ENCODE measurements at regions not wholly inside any gene's neighbourhood (a gene's known extent, or its start where the extent isn't known, plus 50 kb on each side); places are given as distances from the start of the nearest gene placed in this dataset.

GRCh38 chr11:91265946-91266345 lies 958.7 kb upstream of the FAT3 start:
- TF ChIP-seq CTCF (IDR thresholded peaks at IDR 0.05; ENCODE audit: low read depth, low read length, poor library complexity, severe bottlenecking), result no peak
- TF ChIP-seq EZH2phosphoT487 (IDR thresholded peaks at IDR 0.05; ENCODE audit: borderline replicate concordance, low read length), result no peak

Data from DOHH2 (cell line).